Lower leg skin (tissue), 3 donors: ENCODE measurements at regions not wholly inside any gene's neighbourhood (a gene's known extent, or its start where the extent isn't known, plus 50 kb on each side); places are given as distances from the start of the nearest gene placed in this dataset.

ENCODE experiments used
- CTCF ChIP-seq, 3 donors: fragments of 450-650 bp; IDR thresholded peaks; one replicate each; pipeline ENCODE4 v1.5.1; 2016; ENCODE audit warnings: antibody characterized with exemption in 3 of 3, mild to moderate bottlenecking in 3 of 3, moderate library complexity in 2 of 3
- POLR2A ChIP-seq, 2 donors: fragments of 450-650 bp; IDR thresholded peaks; one replicate each; pipeline ENCODE4 v1.6.1; 2016 to 2017; ENCODE audit warnings: antibody characterized with exemption in 2 of 2, mild to moderate bottlenecking in 1 of 2, moderate library complexity in 1 of 2

- TF ChIP-seq POLR2A (IDR thresholded peaks at IDR 0.05): no peak
- TF ChIP-seq CTCF (IDR thresholded peaks at IDR 0.05): no peak
Measured at GRCh38 chr2:161075701-161076100, 84.5 kb upstream of the TANK start.
